ENCODE measurements at regions not wholly inside any gene's neighbourhood (a gene's known extent, or its start where the extent isn't known, plus 50 kb on each side); places are given as distances from the start of the nearest gene placed in this dataset.

GRCh38 chr13:64627654-64628053 is 2602.5 kb downstream of the PCDH9 start:
- 38 to 64% methylated on average over 1 of the region's 1 CpG for WGBS, 2 donors
- no peak overlapping the region for H3K4me3 ChIP-seq
- H3K4me1 ChIP-seq: no peaks in the 10 kb centered on the region
- no peak for DNase-seq
- H3K9me3 ChIP-seq: no peaks in the 10 kb centered on the region
- H3K27ac ChIP-seq: no peak overlapping the region
- no peaks in the 10 kb centered on the region for H3K36me3 ChIP-seq
- H3K27me3 ChIP-seq: no peaks in the 10 kb centered on the region
- intact Hi-C loops (cut with DNase I): no loop called here
- TF ChIP-seq CTCF (IDR thresholded peaks at IDR 0.05) (no peak), POLR2A (IDR thresholded peaks at IDR 0.05) (no peak)

GRCh38 chr13:64626105-64626504 is 2604.0 kb downstream of the PCDH9 start:
- TF ChIP-seq POLR2A (IDR thresholded peaks at IDR 0.05): no peak
- TF ChIP-seq CTCF (IDR thresholded peaks at IDR 0.05): no peak
- Histone ChIP-seq H3K4me3 (no peak overlapping the region), H3K27ac (no peak overlapping the region), H3K4me1 (no peaks in the 10 kb centered on the region), H3K36me3 (no peaks in the 10 kb centered on the region), H3K27me3 (no peaks in the 10 kb centered on the region), H3K9me3 (no peaks in the 10 kb centered on the region)
- WGBS, 2 donors: 73 to 79% methylated on average over 5 of the region's 5 CpGs
- DNase-seq: no peak
- intact Hi-C loops (cut with DNase I): no loop called here

GRCh38 chr13:64617231-64617630 is 2612.9 kb downstream of the PCDH9 start:
- H3K27ac ChIP-seq: no peak overlapping the region
- H3K36me3 ChIP-seq: no peaks in the 10 kb centered on the region
- no peaks in the 10 kb centered on the region for H3K4me1 ChIP-seq
- WGBS, 2 donors: 77 to 78% methylated on average over 4 of the region's 4 CpGs
- H3K9me3 ChIP-seq: no peaks in the 10 kb centered on the region
- no peak for DNase-seq
- H3K4me3 ChIP-seq: no peak overlapping the region
- no peaks in the 10 kb centered on the region for H3K27me3 ChIP-seq
- intact Hi-C loops (cut with DNase I): no loop called here
- TF ChIP-seq CTCF (IDR thresholded peaks at IDR 0.05) (no peak), POLR2A (IDR thresholded peaks at IDR 0.05) (no peak)

- Histone ChIP-seq H3K9me3 (no peaks in the 10 kb centered on the region), H3K27me3 (no peaks in the 10 kb centered on the region), H3K4me3 (no peak overlapping the region), H3K4me1 (no peaks in the 10 kb centered on the region), H3K27ac (no peak overlapping the region), H3K36me3 (no peaks in the 10 kb centered on the region)
- TF ChIP-seq POLR2A (IDR thresholded peaks at IDR 0.05) (no peak), CTCF (IDR thresholded peaks at IDR 0.05) (no peak)
- DNase-seq: no peak
- intact Hi-C loops (cut with DNase I): no loop called here
Observed at GRCh38 chr13:64591971-64592370, 2638.2 kb downstream of the PCDH9 start.

- H3K27ac ChIP-seq: no peak overlapping the region
- no peak for DNase-seq
- no peak overlapping the region for H3K4me3 ChIP-seq
- H3K9me3 ChIP-seq: peaks cover 0 to 5% (median 0%) of the 10 kb centered on the region in 3 donors
- intact Hi-C loops (cut with DNase I): no loop called here
- H3K36me3 ChIP-seq: no peaks in the 10 kb centered on the region
- H3K27me3 ChIP-seq: no peaks in the 10 kb centered on the region
- TF ChIP-seq POLR2A (IDR thresholded peaks at IDR 0.05) (no peak), CTCF (IDR thresholded peaks at IDR 0.05) (no peak)
- H3K4me1 ChIP-seq: no peaks in the 10 kb centered on the region
- WGBS, 2 donors: 61 to 63% methylated on average over 3 of the region's 3 CpGs
Observed at GRCh38 chr13:64579331-64579730, 2650.8 kb downstream of the PCDH9 start.
